ENCODE measurements at regions not wholly inside any gene's neighbourhood (a gene's known extent, or its start where the extent isn't known, plus 50 kb on each side); places are given as distances from the start of the nearest gene placed in this dataset.
"Not testable (repeated sequence)": the region's sequence is repeated elsewhere in the genome, so short reads cannot be mapped to it uniquely, and the experiment has no call there.

GRCh38 chr14:105736331-105736730 is 209.9 kb downstream of the TMEM121 start:
- H3K27ac ChIP-seq (ENCODE audit: insufficient read depth, low read depth, low read length); H3K9me3 ChIP-seq (replicated peaks; ENCODE audit: control insufficient read depth, insufficient read depth, low read length); dilution Hi-C loops (cut with MboI; ENCODE audit: extremely low pct_ligation_motif_present, low sequenced_read_pairs); FAIRE-seq; H3K79me2 ChIP-seq (ENCODE audit: control insufficient read depth, insufficient read depth, low read length); H2AFZ ChIP-seq (ENCODE audit: low read depth, low read length); H3K36me3 ChIP-seq (ENCODE audit: control insufficient read depth in 2 of 2, extremely low read depth in 1 of 2, insufficient read depth in 2 of 2, low read length in 2 of 2); CTCF ChIA-PET; BruUV-seq (replicated peaks); H3K9ac ChIP-seq (replicated peaks; ENCODE audit: extremely low read depth, insufficient read depth, low read length); H3K4me2 ChIP-seq (ENCODE audit: insufficient read depth, low read length); intact Hi-C loops (cut with micrococcal nuclease); H3K4me3 ChIP-seq (replicated peaks in 1 of 3; ENCODE audit: insufficient read depth in 1 of 3, low read depth in 1 of 3, low read length in 3 of 3); H3K4me1 ChIP-seq (ENCODE audit: control insufficient read depth, extremely low read depth, insufficient read depth, low read length); H3K9me1 ChIP-seq (replicated peaks; ENCODE audit: control insufficient read depth, extremely low read depth, insufficient read depth, low read length); POLR2A ChIA-PET; DNase-seq (ENCODE audit: low read depth, low spot score); H3K27me3 ChIP-seq (ENCODE audit: control insufficient read depth in 2 of 2, insufficient read depth in 2 of 2, low read length in 2 of 2); H4K20me1 ChIP-seq (replicated peaks; ENCODE audit: control insufficient read depth, extremely low read depth, insufficient read depth, low read length): not testable (repeated sequence)

DNA sequence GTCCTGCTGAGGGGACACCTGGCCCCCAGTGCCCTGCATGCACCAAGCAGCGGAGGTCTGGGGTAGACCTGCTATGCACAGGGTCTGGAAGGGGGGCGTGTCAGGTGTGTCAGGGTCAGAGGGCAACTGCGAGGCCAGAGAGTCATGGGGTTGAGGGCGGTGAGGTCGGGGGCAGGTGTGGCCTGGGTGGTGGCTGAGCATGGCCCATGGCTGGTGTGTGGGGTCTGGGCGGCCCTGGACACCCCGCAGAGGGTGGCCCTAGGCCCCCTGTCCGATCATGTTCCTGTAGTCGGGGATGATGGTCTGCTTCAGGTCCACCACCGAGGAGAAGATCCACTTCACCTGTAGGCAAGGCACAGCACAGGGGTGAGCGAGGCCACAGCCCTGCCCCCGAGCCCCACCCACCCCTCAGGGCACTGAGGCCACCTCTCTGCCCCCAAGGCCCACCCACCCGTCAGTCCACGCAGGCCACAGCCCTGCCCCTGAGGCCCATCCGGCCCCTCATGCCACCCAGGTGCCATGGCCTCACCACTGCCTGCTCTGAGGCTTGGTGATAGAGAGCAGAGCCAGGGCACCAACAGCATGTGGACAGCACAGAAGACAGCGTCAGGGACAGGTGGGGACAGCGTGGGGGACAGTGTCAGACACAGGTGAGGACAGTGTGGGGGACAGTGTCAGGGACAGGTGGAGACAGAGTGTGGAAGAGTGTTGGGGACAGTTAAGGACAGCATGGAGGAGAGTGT is 211.3 kb downstream of the TMEM121 start:
- BruUV-seq (replicated peaks), result no TSS peak
- H3K9ac ChIP-seq (replicated peaks; ENCODE audit: extremely low read depth, insufficient read depth, low read length), result no peak overlapping the region
- dilution Hi-C loops (cut with MboI; ENCODE audit: extremely low pct_ligation_motif_present, low sequenced_read_pairs), result no loop called here
- no peak overlapping the region for H3K27ac ChIP-seq (ENCODE audit: insufficient read depth, low read depth, low read length)
- H3K36me3 ChIP-seq (ENCODE audit: control insufficient read depth in 2 of 2, extremely low read depth in 1 of 2, insufficient read depth in 2 of 2, low read length in 2 of 2), result no peaks in the 10 kb centered on the region
- POLR2A ChIA-PET, result no interaction called here
- TF ChIP-seq EZH2 (IDR thresholded peaks at IDR 0.05; ENCODE audit: borderline replicate concordance, low read depth, low read length, severe bottlenecking), result no peak
- no peak for TF ChIP-seq MYC (IDR thresholded peaks at IDR 0.05; ENCODE audit: low read depth, low read length)
- no peak for TF ChIP-seq POLR2AphosphoS5 (IDR thresholded peaks at IDR 0.05; ENCODE audit: insufficient read depth, low read depth, low read length)
- no peak for TF ChIP-seq MAX (IDR thresholded peaks at IDR 0.05; ENCODE audit: insufficient read depth, insufficient read length)
- no peak for TF ChIP-seq FOS (IDR thresholded peaks at IDR 0.05; ENCODE audit: borderline replicate concordance, insufficient read depth, low read length)
- TF ChIP-seq GATA2 (IDR thresholded peaks at IDR 0.05; ENCODE audit: insufficient read depth, insufficient read length, low read depth, low read length), result no peak
- TF ChIP-seq JUN (IDR thresholded peaks at IDR 0.05; ENCODE audit: borderline replicate concordance, insufficient read depth, insufficient read length, low read depth), result no peak
- no peak for TF ChIP-seq CTCF (IDR thresholded peaks at IDR 0.05; ENCODE audit: extremely low read depth in 1 of 2, insufficient read depth in 1 of 2, low read depth in 1 of 2, low read length in 2 of 2)
- no peak for TF ChIP-seq POLR2A (IDR thresholded peaks at IDR 0.05; ENCODE audit: low read depth, low read length)
- no peak overlapping the region for H2AFZ ChIP-seq (ENCODE audit: low read depth, low read length)
- H3K4me2 ChIP-seq (ENCODE audit: insufficient read depth, low read length), result no peak overlapping the region
- H3K9me3 ChIP-seq (replicated peaks; ENCODE audit: control insufficient read depth, insufficient read depth, low read length), result no peaks in the 10 kb centered on the region
- H4K20me1 ChIP-seq (replicated peaks; ENCODE audit: control insufficient read depth, extremely low read depth, insufficient read depth, low read length), result no peaks in the 10 kb centered on the region
- CTCF ChIA-PET, result no interaction called here
- no peaks in the 10 kb centered on the region for H3K4me1 ChIP-seq (ENCODE audit: control insufficient read depth, extremely low read depth, insufficient read depth, low read length)
- H3K27me3 ChIP-seq (ENCODE audit: control insufficient read depth in 2 of 2, insufficient read depth in 2 of 2, low read length in 2 of 2), result no peaks in the 10 kb centered on the region
- intact Hi-C loops (cut with micrococcal nuclease), result no loop called here
- H3K9me1 ChIP-seq (replicated peaks; ENCODE audit: control insufficient read depth, extremely low read depth, insufficient read depth, low read length), result no peaks in the 10 kb centered on the region
- no peak for FAIRE-seq
- DNase-seq (ENCODE audit: low read depth, low spot score), result no peak
- H3K79me2 ChIP-seq (ENCODE audit: control insufficient read depth, insufficient read depth, low read length), result no peaks in the 10 kb centered on the region
- H3K4me3 ChIP-seq (replicated peaks in 1 of 3; ENCODE audit: insufficient read depth in 1 of 3, low read depth in 1 of 3, low read length in 3 of 3), result no peak overlapping the region

Measured in endothelial cell of umbilical vein (primary cell).